T-cell (primary cell): ENCODE measurements at regions not wholly inside any gene's neighbourhood (a gene's known extent, or its start where the extent isn't known, plus 50 kb on each side); places are given as distances from the start of the nearest gene placed in this dataset.

Experiments used
- ATAC-seq, 4 experiments: fragments of 200-7000 bp in 3 of 4; fragments of 150-1000 bp in 1 of 4; cut with Tn5 transposase; replicated peaks in 1 of 4; 1 replicate in 3 of 4; 2 replicates in 1 of 4; pipeline ENCODE4 v1.10.0; 2021; ENCODE audit warnings: moderate library complexity in 3 of 4, mild to moderate bottlenecking in 2 of 4, moderate number of reproducible peaks in 1 of 4
- CTCF ChIA-PET, 2 donors: fragments of 300-600 bp; sonication (Branson Sonifier 250); formaldehyde crosslinking; loops; one replicate each; lab custom pipeline; 2022; ENCODE audit warnings: antibody characterized with exemption in 2 of 2; lab: Charles Lee
- POLR2A ChIA-PET, 2 donors: fragments of 300-600 bp; sonication (Branson Sonifier 250); formaldehyde crosslinking; loops; one replicate each; lab custom pipeline; 2022; ENCODE audit warnings: antibody characterized with exemption in 2 of 2; lab: Charles Lee
- DNase-seq, 35 experiments: peaks; one replicate each; pipeline versions ENCODE4 v3.0.0 to v3.0.0-alpha.2; 2013 to 2023
- H3K27ac ChIP-seq: one replicate; pipeline ENCODE4 v1.5.1; 2013; ENCODE audit warnings: low read length
- H3K27me3 ChIP-seq, 2 experiments: replicated peaks in 1 of 2; 1 replicate in 1 of 2; 2 replicates in 1 of 2; pipeline versions ENCODE4 v1.6.1 to v1.7.0; 2013; ENCODE audit warnings: low read length in 1 of 2, mixed read lengths in 1 of 2; ENCODE audit not compliant: control insufficient read depth in 2 of 2, insufficient read depth in 2 of 2; ENCODE audit errors: extremely low read depth in 1 of 2
- H3K36me3 ChIP-seq, 2 donors: 1 replicate in 1 of 2; 2 replicates in 1 of 2; pipeline versions ENCODE4 v1.6.1 to v1.7.0; 2013; ENCODE audit warnings: low read length in 1 of 2; ENCODE audit not compliant: control insufficient read depth in 2 of 2, insufficient read depth in 1 of 2; ENCODE audit errors: extremely low read depth in 1 of 2
- H3K4me1 ChIP-seq, 2 experiments: 1 replicate in 1 of 2; 2 replicates in 1 of 2; pipeline versions ENCODE4 v1.6.1 to v1.7.0; 2013; ENCODE audit warnings: low read length in 2 of 2, mixed read lengths in 1 of 2; ENCODE audit not compliant: insufficient read depth in 2 of 2, control insufficient read depth in 1 of 2; ENCODE audit errors: extremely low read depth in 1 of 2
- H3K4me3 ChIP-seq, 2 donors: 1 replicate in 1 of 2; 2 replicates in 1 of 2; pipeline versions ENCODE4 v1.5.1 to v1.7.0; 2013; ENCODE audit warnings: mild to moderate bottlenecking in 2 of 2, low read length in 1 of 2, moderate library complexity in 1 of 2; ENCODE audit not compliant: control insufficient read depth in 1 of 2; ENCODE audit errors: extremely low read depth in 1 of 2
- H3K9me3 ChIP-seq: 2 replicates; pipeline ENCODE4 v1.7.0; 2013
- H3K27ac Mint-ChIP-seq, 2 donors: one replicate each; pipeline ENCODE4 v1.8.0; 2020 to 2021; ENCODE audit warnings: mild to moderate bottlenecking in 2 of 2, mixed read lengths in 2 of 2
- H3K27me3 Mint-ChIP-seq, 2 donors: one replicate each; pipeline ENCODE4 v1.8.0; 2021 to 2022; ENCODE audit warnings: mixed read lengths in 2 of 2
- H3K36me3 Mint-ChIP-seq: one replicate; pipeline ENCODE4 v1.8.0; 2021; ENCODE audit warnings: mixed read lengths
- H3K4me1 Mint-ChIP-seq, 3 donors: one replicate each; pipeline ENCODE4 v1.8.0; 2020 to 2022; ENCODE audit warnings: mixed read lengths in 3 of 3, mild to moderate bottlenecking in 1 of 3
- H3K4me3 Mint-ChIP-seq, 3 donors: one replicate each; pipeline ENCODE4 v1.8.0; 2020 to 2022; ENCODE audit warnings: mild to moderate bottlenecking in 3 of 3, mixed read lengths in 3 of 3, moderate library complexity in 3 of 3
- H3K9me3 Mint-ChIP-seq, 3 donors: one replicate each; pipeline ENCODE4 v1.8.0; 2020 to 2022; ENCODE audit warnings: mixed read lengths in 3 of 3
- WGBS: methylation state at CpG from one replicate; pipeline ENCODE4 v1.1.5; 2013; ENCODE audit warnings: missing lambda C conversion rate; ENCODE audit not compliant: insufficient coverage; 5-methylcytosine and 5-hydroxymethylcytosine counted together

DNA sequence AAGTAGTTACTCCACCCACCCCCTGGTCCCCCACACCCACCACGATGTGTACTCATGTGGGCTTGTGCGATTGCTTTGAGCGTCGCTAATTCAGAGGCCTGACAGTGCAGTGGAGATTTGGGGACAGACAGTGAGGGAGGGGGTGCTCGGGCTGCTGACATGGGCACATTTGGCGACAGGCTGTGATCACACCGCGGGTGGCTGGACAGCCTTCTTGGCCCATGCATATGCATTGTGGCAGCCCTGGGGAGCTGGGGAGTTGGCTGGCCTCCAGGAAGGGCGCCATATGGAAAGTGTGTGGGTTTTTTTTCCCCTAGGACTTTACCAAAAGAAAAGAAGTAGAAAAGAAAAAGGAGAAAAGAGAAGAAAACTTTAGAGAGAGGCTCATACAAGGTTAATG, 275.5 kb upstream of the N4BP1 start:
- ATAC-seq: no peak
- no peak overlapping the region for H3K27ac Mint-ChIP-seq
- no peak overlapping the region for H3K27ac ChIP-seq
- no peaks in the 10 kb centered on the region for H3K36me3 Mint-ChIP-seq
- H3K4me3 Mint-ChIP-seq: no peak overlapping the region
- no peaks in the 10 kb centered on the region for H3K27me3 Mint-ChIP-seq
- H3K4me1 Mint-ChIP-seq: no peaks in the 10 kb centered on the region
- CTCF ChIA-PET: no interaction called here
- POLR2A ChIA-PET: no interaction called here
- H3K9me3 Mint-ChIP-seq: peaks cover 3 to 6% (median 4%) of the 10 kb centered on the region in 3 donors
- no peaks in the 10 kb centered on the region for H3K4me1 ChIP-seq
- no peaks in the 10 kb centered on the region for H3K9me3 ChIP-seq
- no peak for DNase-seq
- 48% methylated on average over 2 of the region's 9 CpGs for WGBS
- H3K4me3 ChIP-seq: no peak overlapping the region
- no peaks in the 10 kb centered on the region for H3K27me3 ChIP-seq
- H3K36me3 ChIP-seq: no peaks in the 10 kb centered on the region

DNA sequence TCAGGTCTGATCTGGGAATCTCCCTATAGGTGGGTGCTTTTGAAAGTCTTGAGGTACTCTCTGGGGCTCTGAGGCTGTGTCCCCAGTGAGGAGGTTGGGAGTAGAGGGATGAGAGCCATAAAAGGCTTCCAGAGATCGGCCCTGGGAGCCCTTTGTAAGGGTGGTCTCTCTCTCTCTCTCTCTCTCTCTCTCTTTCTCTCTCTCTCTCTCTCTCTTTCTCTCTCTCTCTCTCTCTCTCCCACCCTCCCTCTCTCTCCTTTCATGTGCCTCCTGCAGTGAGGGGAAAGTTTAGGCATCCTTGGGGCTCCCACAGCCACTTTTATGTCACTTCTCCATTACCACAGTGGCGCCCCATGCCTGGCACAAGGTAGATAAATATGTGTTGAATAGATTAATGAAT, 271.3 kb upstream of the N4BP1 start:
- Mint-ChIP-seq H3K36me3 (no peaks in the 10 kb centered on the region), H3K9me3 (peaks cover 2 to 4% (median 3%) of the 10 kb centered on the region in 3 donors)
- WGBS: no CpG with 5 or more reads among the region's 2 CpGs

DNA sequence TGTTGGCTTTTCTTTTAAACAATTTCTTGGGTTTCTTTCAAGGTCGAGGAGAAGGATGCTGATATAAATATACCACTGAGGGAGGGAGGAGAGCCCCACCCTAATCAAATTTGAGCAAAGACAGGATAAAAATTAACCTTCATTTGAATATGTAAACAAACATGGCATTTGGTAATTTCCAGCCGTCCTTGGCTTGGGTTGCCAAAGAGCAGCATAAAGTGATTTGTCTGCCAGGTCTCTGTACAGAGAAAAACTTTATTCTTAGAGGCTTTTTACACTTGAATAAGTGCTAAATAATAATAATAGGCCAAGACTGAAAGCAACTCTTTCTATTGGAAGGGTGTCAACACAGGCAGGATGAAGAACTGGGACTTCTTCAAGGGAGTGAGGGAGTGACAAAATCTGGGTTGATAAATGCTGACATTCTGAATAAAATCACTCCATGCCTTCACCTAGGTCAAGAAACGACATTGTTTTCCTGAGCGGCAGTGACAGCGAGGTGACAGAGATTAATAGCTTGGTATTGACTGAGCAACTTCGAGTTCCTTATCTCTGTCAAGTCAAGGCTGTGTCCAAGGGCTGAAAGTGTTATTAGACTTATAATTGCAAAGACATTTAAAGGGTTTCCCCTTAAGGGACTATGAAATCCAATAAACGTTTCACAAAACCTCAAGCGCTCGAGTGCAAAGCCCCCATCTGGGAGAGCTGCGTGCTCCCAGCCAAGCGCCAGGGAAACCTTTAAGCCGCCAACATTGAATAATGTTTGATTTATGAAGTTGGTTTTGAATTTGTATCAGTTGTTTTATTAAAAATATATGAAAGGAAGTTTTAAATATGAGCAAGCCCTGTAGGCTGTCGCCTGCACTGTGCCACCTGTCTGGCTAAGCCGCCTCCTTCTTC, 269.5 kb upstream of the N4BP1 start:
- ChIA-PET CTCF (no interaction called here), POLR2A (no interaction called here)
- no peaks in the 10 kb centered on the region for H3K4me1 ChIP-seq
- H3K4me1 Mint-ChIP-seq: no peaks in the 10 kb centered on the region
- H3K4me3 Mint-ChIP-seq: no peak overlapping the region
- DNase-seq (no peak), ATAC-seq (no peak)
- no peaks in the 10 kb centered on the region for H3K36me3 Mint-ChIP-seq
- WGBS: 93% methylated on average over 7 of the region's 14 CpGs
- no peak overlapping the region for H3K27ac ChIP-seq
- H3K9me3 ChIP-seq: no peaks in the 10 kb centered on the region
- peaks cover 2 to 4% (median 3%) of the 10 kb centered on the region in 3 donors for H3K9me3 Mint-ChIP-seq
- H3K27ac Mint-ChIP-seq: no peak overlapping the region
- no peaks in the 10 kb centered on the region for H3K36me3 ChIP-seq
- H3K4me3 ChIP-seq: no peak overlapping the region
- no peaks in the 10 kb centered on the region for H3K27me3 Mint-ChIP-seq
- H3K27me3 ChIP-seq: no peaks in the 10 kb centered on the region

More for the DNA sequence above, 271.3 kb upstream of the N4BP1 start:
- DNase-seq (no peak), ATAC-seq (no peak)
- H3K4me1 ChIP-seq: no peaks in the 10 kb centered on the region
- H3K9me3 ChIP-seq: no peaks in the 10 kb centered on the region
- no peaks in the 10 kb centered on the region for H3K4me1 Mint-ChIP-seq
- H3K27ac ChIP-seq: no peak overlapping the region
- no peak overlapping the region for H3K4me3 ChIP-seq
- H3K27me3 ChIP-seq: no peaks in the 10 kb centered on the region
- H3K27ac Mint-ChIP-seq: no peak overlapping the region
- no peaks in the 10 kb centered on the region for H3K27me3 Mint-ChIP-seq
- ChIA-PET POLR2A (no interaction called here), CTCF (no interaction called here)
- no peak overlapping the region for H3K4me3 Mint-ChIP-seq
- H3K36me3 ChIP-seq: no peaks in the 10 kb centered on the region

DNA sequence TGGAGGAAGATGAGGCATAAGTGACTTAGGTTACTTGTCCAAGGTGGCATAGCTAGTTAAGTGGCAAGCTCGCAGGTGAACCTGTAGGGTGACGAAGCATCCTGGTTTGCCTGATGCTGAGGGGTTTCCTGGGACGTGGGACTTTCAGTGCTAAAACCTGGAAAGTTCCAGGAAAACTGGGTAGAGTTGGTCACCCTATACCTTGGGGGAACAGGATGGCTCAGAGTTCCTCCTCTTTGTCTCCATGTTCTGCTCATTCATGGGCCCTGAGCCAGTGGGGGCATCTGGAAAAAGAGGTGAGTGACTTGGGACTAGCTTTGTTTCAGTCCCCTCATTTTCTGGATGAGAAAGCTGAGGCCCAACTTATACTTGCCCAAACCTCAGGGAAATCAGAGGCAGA, 268.0 kb upstream of the N4BP1 start:
- no peak overlapping the region for H3K27ac ChIP-seq
- H3K27ac Mint-ChIP-seq: no peak overlapping the region
- ChIA-PET POLR2A (no interaction called here), CTCF (no interaction called here)
- no peaks in the 10 kb centered on the region for H3K36me3 ChIP-seq
- no peak for DNase-seq
- no peak overlapping the region for H3K4me3 ChIP-seq
- no peaks in the 10 kb centered on the region for H3K27me3 Mint-ChIP-seq
- no peaks in the 10 kb centered on the region for H3K27me3 ChIP-seq
- no peak overlapping the region for H3K4me3 Mint-ChIP-seq
- no peaks in the 10 kb centered on the region for H3K4me1 Mint-ChIP-seq
- H3K4me1 ChIP-seq: no peaks in the 10 kb centered on the region
- H3K9me3 ChIP-seq: no peaks in the 10 kb centered on the region
- peaks cover 2 to 4% (median 4%) of the 10 kb centered on the region in 3 donors for H3K9me3 Mint-ChIP-seq
- ATAC-seq: no peak
- 77% methylated on average over 2 of the region's 3 CpGs for WGBS
- no peaks in the 10 kb centered on the region for H3K36me3 Mint-ChIP-seq

DNA sequence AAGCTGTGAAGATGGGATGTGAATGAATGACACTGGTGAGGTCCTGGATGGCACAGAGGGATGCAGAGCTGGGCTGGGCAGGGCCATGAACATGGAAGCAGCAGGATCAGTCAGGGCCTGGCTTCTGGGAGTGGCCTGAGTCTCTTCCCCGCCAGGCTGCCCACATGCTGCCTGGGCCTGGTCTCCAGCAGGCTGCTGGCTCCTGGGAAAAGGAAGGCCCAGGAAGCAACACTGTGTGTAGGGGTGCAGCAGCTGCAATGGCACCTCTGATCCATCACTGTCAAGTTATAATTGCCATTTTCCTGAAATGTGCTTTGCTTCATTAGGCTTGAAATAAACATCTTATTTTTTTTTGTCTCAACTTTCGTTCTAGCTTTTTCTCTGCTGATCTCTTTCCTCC, 260.2 kb upstream of the N4BP1 start:
- no peaks in the 10 kb centered on the region for H3K36me3 Mint-ChIP-seq
- no peak for ATAC-seq
- no peaks in the 10 kb centered on the region for H3K27me3 Mint-ChIP-seq

DNA sequence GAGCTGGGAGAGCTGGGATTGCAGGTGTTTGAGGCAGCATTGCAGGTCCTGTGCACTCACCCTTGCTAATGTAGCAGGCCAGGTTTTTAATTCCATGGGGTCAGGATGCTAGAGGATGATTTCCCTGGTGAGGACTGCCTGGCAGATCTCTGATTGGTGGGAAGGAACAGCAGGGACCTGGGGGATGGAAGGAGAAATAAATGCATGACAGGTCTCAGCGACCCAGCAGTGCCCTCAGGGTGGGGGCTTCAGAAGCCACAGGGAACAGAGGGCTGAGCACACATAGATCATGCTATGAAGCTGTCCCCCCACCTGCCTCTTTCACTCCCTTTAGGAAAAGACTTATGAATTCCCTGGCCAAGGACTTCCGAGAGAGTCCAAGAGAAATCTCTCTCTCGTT, 255.5 kb upstream of the N4BP1 start:
- H3K27ac ChIP-seq: no peak overlapping the region
- no peak for ATAC-seq
- Mint-ChIP-seq H3K9me3 (peaks cover 32 to 36% (median 33%) of the 10 kb centered on the region in 3 donors), H3K4me1 (no peaks in the 10 kb centered on the region), H3K4me3 (no peak overlapping the region), H3K36me3 (no peaks in the 10 kb centered on the region), H3K27ac (no peak overlapping the region), H3K27me3 (no peaks in the 10 kb centered on the region)
- H3K27me3 ChIP-seq: no peaks in the 10 kb centered on the region
- WGBS: 58% methylated on average over 3 of the region's 3 CpGs
- no peak overlapping the region for H3K4me3 ChIP-seq
- DNase-seq: no peak
- no peaks in the 10 kb centered on the region for H3K9me3 ChIP-seq
- H3K4me1 ChIP-seq: no peaks in the 10 kb centered on the region
- POLR2A ChIA-PET: no interaction called here
- H3K36me3 ChIP-seq: no peaks in the 10 kb centered on the region
- CTCF ChIA-PET: no interaction called here

More for the DNA sequence above, 260.2 kb upstream of the N4BP1 start:
- H3K27me3 ChIP-seq: no peaks in the 10 kb centered on the region
- Mint-ChIP-seq H3K4me3 (no peak overlapping the region), H3K4me1 (no peaks in the 10 kb centered on the region), H3K9me3 (peaks cover 16 to 27% (median 20%) of the 10 kb centered on the region in 3 donors), H3K27ac (no peak overlapping the region)
- 58% methylated on average over 1 of the region's 2 CpGs for WGBS
- no peaks in the 10 kb centered on the region for H3K9me3 ChIP-seq
- no peak overlapping the region for H3K4me3 ChIP-seq
- DNase-seq: no peak
- ChIA-PET CTCF (no interaction called here), POLR2A (no interaction called here)
- no peaks in the 10 kb centered on the region for H3K4me1 ChIP-seq
- no peaks in the 10 kb centered on the region for H3K36me3 ChIP-seq
- H3K27ac ChIP-seq: no peak overlapping the region
